PC-3 (cell line): ENCODE measurements at regions not wholly inside any gene's neighbourhood (a gene's known extent, or its start where the extent isn't known, plus 50 kb on each side); places are given as distances from the start of the nearest gene placed in this dataset.
A peak's percentile ranks its signal among the peaks of the same experiment; 100 is the strongest.

Experiments used
- ATAC-seq: fragments of 200-7000 bp; cut with Tn5 transposase; 2 replicates; pipeline ENCODE4 v1.9.1; 2020; ENCODE audit warnings: mild to moderate bottlenecking, moderate library complexity
- BruUV-seq: library from RNA; stranded (reverse); fragments of 400-500 nt; replicated peaks from 2 replicates; lab custom pipeline; 2021; lab: Mats Ljungman, UMichigan
- CTCF ChIA-PET: fragments of 300-600 bp; sonication (Branson Sonifier 250); formaldehyde crosslinking; loops from one replicate; lab custom pipeline; 2022; ENCODE audit warnings: antibody characterized with exemption; lab: Charles Lee
- POLR2A ChIA-PET: fragments of 300-600 bp; sonication (Branson Sonifier 250); formaldehyde crosslinking; loops from one replicate; lab custom pipeline; 2022; ENCODE audit warnings: antibody characterized with exemption; ENCODE audit not compliant: unreplicated experiment; lab: Charles Lee
- DNase-seq: peaks from one replicate; pipeline ENCODE4 v3.0.0-alpha.2; 2015
- H2AFZ ChIP-seq: fragments of 300-600 bp; sonication (generic); 2 replicates; pipeline ENCODE4 v1.6.0; 2016; ENCODE audit warnings: antibody characterized with exemption, low read length
- H3F3A ChIP-seq: fragments of 300-600 bp; sonication (generic); one replicate; pipeline ENCODE4 v1.6.0; 2017; ENCODE audit warnings: antibody characterized with exemption, low read length, control low read depth, mild to moderate bottlenecking; ENCODE audit not compliant: unreplicated experiment
- H3K27ac ChIP-seq: fragments of 300-600 bp; sonication (generic); 2 replicates; pipeline ENCODE4 v1.5.1; 2016; ENCODE audit warnings: mild to moderate bottlenecking, low read length
- H3K27me3 ChIP-seq: fragments of 300-600 bp; sonication (generic); 2 replicates; pipeline ENCODE4 v1.6.1; 2016; ENCODE audit warnings: low read length, mixed read lengths
- H3K36me3 ChIP-seq: fragments of 300-600 bp; sonication (generic); 2 replicates; pipeline ENCODE4 v1.6.1; 2016; ENCODE audit warnings: low read depth, mixed run types, low read length, mixed read lengths
- H3K4me1 ChIP-seq: fragments of 300-600 bp; sonication (generic); 2 replicates; pipeline ENCODE4 v1.5.1; 2016; ENCODE audit warnings: low read length; ENCODE audit not compliant: insufficient read depth
- H3K4me2 ChIP-seq: fragments of 300-600 bp; sonication (generic); 2 replicates; pipeline ENCODE4 v1.6.0; 2016; ENCODE audit warnings: low read length
- H3K4me3 ChIP-seq: fragments of 300-600 bp; sonication (generic); 2 replicates; pipeline ENCODE4 v1.5.1; 2016; ENCODE audit warnings: mild to moderate bottlenecking, low read length, mixed read lengths
- H3K79me2 ChIP-seq: fragments of 300-600 bp; sonication (generic); 2 replicates; pipeline ENCODE4 v1.6.1; 2017; ENCODE audit warnings: low read length, mixed read lengths
- H3K9ac ChIP-seq: fragments of 300-600 bp; sonication (generic); 2 replicates; pipeline ENCODE4 v1.6.0; 2016; ENCODE audit warnings: mild to moderate bottlenecking, low read length
- H3K9me2 ChIP-seq: fragments of 300-600 bp; sonication (generic); replicated peaks from 2 replicates; pipeline ENCODE4 v1.6.1; 2016; ENCODE audit warnings: mixed run types, low read length, mixed read lengths
- H3K9me3 ChIP-seq: fragments of 300-600 bp; sonication (generic); 2 replicates; pipeline ENCODE4 v1.6.1; 2016; ENCODE audit warnings: low read length, mixed read lengths
- H4K20me1 ChIP-seq: fragments of 300-600 bp; sonication (generic); 2 replicates; pipeline ENCODE4 v1.6.1; 2016; ENCODE audit warnings: low read length, mixed read lengths
- EZH2 ChIP-seq: fragments of 300-600 bp; sonication (generic); IDR thresholded peaks from one replicate; pipeline ENCODE4 v1.6.1; 2017; ENCODE audit warnings: antibody characterized with exemption, mild to moderate bottlenecking, low read length; ENCODE audit not compliant: unreplicated experiment
- EZH2phosphoT487 ChIP-seq: fragments of 300-600 bp; sonication (generic); IDR thresholded peaks from 2 replicates; pipeline ENCODE4 v1.6.1; 2018; ENCODE audit warnings: mild to moderate bottlenecking, antibody characterized with exemption, low read length, borderline replicate concordance
- intact Hi-C: fragments of 100-400 bp; cut with micrococcal nuclease; formaldehyde crosslinking; loops from 2 replicates; pipeline ENCODE4 v1.9.0; 2023
- TF ChIP-seq, protein P1 (sequence below): fragments of 300-600 bp; sonication (generic); conservative IDR thresholded peaks from 2 replicates; pipeline ENCODE4 v1.5.1; 2017; ENCODE audit warnings: antibody characterized with exemption, low read depth, mild to moderate bottlenecking, low read length

DNA sequence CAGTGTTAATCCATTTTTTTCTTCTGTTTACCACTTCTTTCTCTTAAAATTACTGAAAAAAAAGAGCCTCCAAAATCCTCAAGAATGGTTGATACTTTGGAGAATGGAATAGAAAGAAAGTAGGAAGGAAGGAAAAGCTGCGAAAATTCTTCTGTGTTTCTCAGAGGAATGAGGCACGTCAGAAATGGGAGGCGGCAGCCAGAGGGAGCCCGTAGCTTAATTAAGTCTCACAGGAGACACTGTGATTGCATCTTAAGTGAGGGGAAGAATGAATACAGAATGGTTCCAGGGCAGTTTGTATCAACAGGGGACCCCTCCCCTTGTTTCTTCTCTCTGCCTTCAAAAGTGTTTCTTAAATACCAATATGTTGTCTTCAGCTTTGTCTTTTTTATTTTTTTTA is 1099.5 kb downstream of the PLA2G4A start:
- peak; percentile 26 for DNase-seq
- no TSS peak for BruUV-seq
- no peaks in the 10 kb centered on the region for H3K79me2 ChIP-seq
- H3K27me3 ChIP-seq = no peaks in the 10 kb centered on the region
- H2AFZ ChIP-seq = no peak overlapping the region
- H3K4me2 ChIP-seq = no peak overlapping the region
- no peaks in the 10 kb centered on the region for H3F3A ChIP-seq
- ChIA-PET POLR2A (no interaction called here), CTCF (no interaction called here)
- H4K20me1 ChIP-seq = no peaks in the 10 kb centered on the region
- no peaks in the 10 kb centered on the region for H3K9me2 ChIP-seq
- intact Hi-C loops = loop anchor here (5.0 kb wide), 1 partner anchor 199 kb away; no protein-coding TSS in a partner anchor
- ATAC-seq = no peak
- H3K9me3 ChIP-seq = no peaks in the 10 kb centered on the region
- TF ChIP-seq, protein P1, sequence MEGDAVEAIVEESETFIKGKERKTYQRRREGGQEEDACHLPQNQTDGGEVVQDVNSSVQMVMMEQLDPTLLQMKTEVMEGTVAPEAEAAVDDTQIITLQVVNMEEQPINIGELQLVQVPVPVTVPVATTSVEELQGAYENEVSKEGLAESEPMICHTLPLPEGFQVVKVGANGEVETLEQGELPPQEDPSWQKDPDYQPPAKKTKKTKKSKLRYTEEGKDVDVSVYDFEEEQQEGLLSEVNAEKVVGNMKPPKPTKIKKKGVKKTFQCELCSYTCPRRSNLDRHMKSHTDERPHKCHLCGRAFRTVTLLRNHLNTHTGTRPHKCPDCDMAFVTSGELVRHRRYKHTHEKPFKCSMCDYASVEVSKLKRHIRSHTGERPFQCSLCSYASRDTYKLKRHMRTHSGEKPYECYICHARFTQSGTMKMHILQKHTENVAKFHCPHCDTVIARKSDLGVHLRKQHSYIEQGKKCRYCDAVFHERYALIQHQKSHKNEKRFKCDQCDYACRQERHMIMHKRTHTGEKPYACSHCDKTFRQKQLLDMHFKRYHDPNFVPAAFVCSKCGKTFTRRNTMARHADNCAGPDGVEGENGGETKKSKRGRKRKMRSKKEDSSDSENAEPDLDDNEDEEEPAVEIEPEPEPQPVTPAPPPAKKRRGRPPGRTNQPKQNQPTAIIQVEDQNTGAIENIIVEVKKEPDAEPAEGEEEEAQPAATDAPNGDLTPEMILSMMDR = peak; percentile 39
- TF ChIP-seq EZH2phosphoT487 = no peak
- H3K36me3 ChIP-seq = no peaks in the 10 kb centered on the region
- no peak overlapping the region for H3K4me3 ChIP-seq
- no peak overlapping the region for H3K9ac ChIP-seq
- H3K27ac ChIP-seq = no peak overlapping the region
- H3K4me1 ChIP-seq = no peaks in the 10 kb centered on the region

GRCh38 chr1:187928696-187929095 is 1099.9 kb downstream of the PLA2G4A start:
- no peaks in the 10 kb centered on the region for H3K79me2 ChIP-seq
- no peak overlapping the region for H3K4me3 ChIP-seq
- no peak overlapping the region for H3K27ac ChIP-seq
- intact Hi-C loops = loop anchor here (5.0 kb wide), 1 partner anchor 199 kb away; no protein-coding TSS in a partner anchor
- no peak overlapping the region for H3K4me2 ChIP-seq
- ATAC-seq (no peak), DNase-seq (no peak)
- H3K9ac ChIP-seq = no peak overlapping the region
- BruUV-seq = no TSS peak
- CTCF ChIA-PET = no interaction called here
- POLR2A ChIA-PET = no interaction called here
- H3K9me3 ChIP-seq = no peaks in the 10 kb centered on the region
- H3K4me1 ChIP-seq = no peaks in the 10 kb centered on the region
- H3K36me3 ChIP-seq = no peaks in the 10 kb centered on the region
- H3K9me2 ChIP-seq = no peaks in the 10 kb centered on the region
- H4K20me1 ChIP-seq = no peaks in the 10 kb centered on the region
- no peaks in the 10 kb centered on the region for H3K27me3 ChIP-seq
- H3F3A ChIP-seq = no peaks in the 10 kb centered on the region
- H2AFZ ChIP-seq = no peak overlapping the region
- TF ChIP-seq EZH2phosphoT487 = no peak
- no peak for TF ChIP-seq EZH2
- TF ChIP-seq, protein P1 = no peak

GRCh38 chr1:187931776-187932175 is 1103.0 kb downstream of the PLA2G4A start:
- no peaks in the 10 kb centered on the region for H4K20me1 ChIP-seq
- H3K79me2 ChIP-seq = no peaks in the 10 kb centered on the region
- intact Hi-C loops = no loop called here
- no peak overlapping the region for H3K4me3 ChIP-seq
- H3F3A ChIP-seq = no peaks in the 10 kb centered on the region
- ATAC-seq = no peak
- no peaks in the 10 kb centered on the region for H3K4me1 ChIP-seq
- TF ChIP-seq EZH2phosphoT487 = no peak
- TF ChIP-seq, protein P1 = no peak
- TF ChIP-seq EZH2 = no peak
- no peaks in the 10 kb centered on the region for H3K36me3 ChIP-seq
- H3K9ac ChIP-seq = no peak overlapping the region
- DNase-seq = no peak
- H3K27me3 ChIP-seq = no peaks in the 10 kb centered on the region
- no peak overlapping the region for H3K27ac ChIP-seq
- no peaks in the 10 kb centered on the region for H3K9me2 ChIP-seq
- ChIA-PET POLR2A (no interaction called here), CTCF (no interaction called here)
- H3K4me2 ChIP-seq = no peak overlapping the region
- H2AFZ ChIP-seq = no peak overlapping the region
- no TSS peak for BruUV-seq
- H3K9me3 ChIP-seq = no peaks in the 10 kb centered on the region
